NB4 (cell line): ENCODE measurements at regions not wholly inside any gene's neighbourhood (a gene's known extent, or its start where the extent isn't known, plus 50 kb on each side); places are given as distances from the start of the nearest gene placed in this dataset.

Experiments used
- CTCF ChIP-seq: IDR thresholded peaks from one replicate; pipeline ENCODE4 v1.5.1; 2012; ENCODE audit warnings: low read depth, low read length
- MAX ChIP-seq: IDR thresholded peaks from 2 replicates; pipeline ENCODE4 v1.6.1; 2011; ENCODE audit warnings: low read depth, low read length
- MYC ChIP-seq: IDR thresholded peaks from 2 replicates; pipeline ENCODE4 v1.6.1; 2011; ENCODE audit warnings: low read depth, low read length
- POLR2A ChIP-seq: IDR thresholded peaks from 2 replicates; pipeline ENCODE4 v1.6.1; 2011; ENCODE audit warnings: mild to moderate bottlenecking; ENCODE audit not compliant: insufficient read length; ENCODE audit errors: extremely low read depth

GRCh38 chr11:15688351-15688792 is 573.6 kb downstream of the INSC start:
- TF ChIP-seq CTCF (no peak), POLR2A (no peak), MAX (no peak), MYC (no peak)
